GM19455 (cell line): ENCODE measurements at regions not wholly inside any gene's neighbourhood (a gene's known extent, or its start where the extent isn't known, plus 50 kb on each side); places are given as distances from the start of the nearest gene placed in this dataset.
"Not testable (repeated sequence)": the region's sequence is repeated elsewhere in the genome, so short reads cannot be mapped to it uniquely, and the experiment has no call there.

Experiments used
- ATAC-seq: cut with Tn5 transposase; IDR thresholded peaks from one replicate; pipeline ENCODE4 v1.9.1; 2021; ENCODE audit not compliant: unreplicated experiment

DNA sequence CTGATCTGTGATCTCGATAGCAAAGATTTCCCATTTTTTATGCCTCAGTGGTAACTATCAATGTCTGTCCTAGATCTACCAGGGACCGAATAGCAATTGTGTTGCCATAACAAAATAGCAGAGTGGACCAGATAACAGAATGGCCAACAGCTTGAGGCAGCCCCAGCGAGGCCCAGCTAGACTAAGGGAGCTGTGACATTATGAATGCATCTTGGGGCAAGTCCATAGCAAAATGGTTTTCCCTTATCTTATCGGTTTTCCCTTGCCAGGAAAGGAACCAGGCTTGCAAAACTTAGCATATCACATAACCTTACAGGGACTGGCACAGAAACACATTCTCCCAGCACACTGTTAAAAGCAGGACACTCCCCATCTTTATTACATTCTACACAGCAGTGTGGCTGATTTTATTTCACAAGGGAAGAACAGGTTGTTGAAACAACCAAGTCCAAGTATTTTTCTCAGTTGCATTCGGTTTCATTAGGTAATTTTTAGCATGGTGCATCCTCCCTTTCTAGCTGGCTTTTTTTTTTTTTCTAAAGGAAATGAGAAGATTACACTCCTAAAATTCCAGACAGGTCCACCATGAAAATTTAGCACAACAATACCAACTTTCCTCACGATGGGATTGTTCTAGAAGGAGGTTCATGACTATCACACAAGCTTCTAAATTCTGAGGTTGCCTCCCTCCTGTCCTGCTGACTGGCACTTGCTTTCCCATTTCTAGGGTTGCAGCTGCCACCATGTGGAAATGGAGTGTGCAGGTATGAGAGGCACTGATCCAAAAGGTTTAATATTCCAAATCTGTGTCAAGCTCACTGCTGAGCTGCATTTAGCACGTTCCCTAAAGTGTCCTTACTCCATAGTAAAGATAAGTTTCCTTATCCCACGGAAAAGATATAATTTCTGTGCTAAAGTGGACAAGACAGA lies 97.0 kb upstream of the SLC35G4 start:
- ATAC-seq: peak; percentile 2

DNA sequence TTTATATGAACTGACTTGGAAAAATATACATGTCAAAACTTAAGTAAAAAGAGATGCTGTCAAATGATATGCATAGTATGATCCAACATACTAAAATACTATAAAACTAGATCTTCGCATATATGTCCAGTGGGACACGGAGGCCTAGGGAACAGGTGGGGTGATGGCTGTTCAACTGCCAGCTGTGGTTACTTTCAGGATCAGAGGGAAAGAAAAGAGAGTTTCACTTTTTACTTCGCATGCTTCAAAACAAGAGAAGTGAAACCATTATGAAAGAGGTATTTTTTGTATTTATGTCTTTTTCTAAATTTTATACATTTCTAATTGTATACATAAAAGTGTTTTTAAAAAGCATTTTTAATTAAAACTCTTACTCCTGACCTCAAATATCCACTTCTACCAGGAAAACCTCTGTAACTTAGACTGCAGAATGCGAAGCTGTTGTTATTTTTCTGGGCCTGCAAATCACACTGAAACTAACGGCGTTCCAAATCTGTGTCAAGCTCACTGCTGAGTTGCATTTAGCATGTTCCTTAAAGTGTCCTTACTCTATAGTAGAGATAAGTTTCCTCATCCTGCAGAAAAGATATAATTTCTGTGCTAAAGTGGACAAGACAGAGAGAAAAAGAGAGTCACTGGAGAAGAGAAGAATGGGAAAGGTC lies 97.8 kb upstream of the SLC35G4 start:
- peak; percentile 85 for ATAC-seq

DNA sequence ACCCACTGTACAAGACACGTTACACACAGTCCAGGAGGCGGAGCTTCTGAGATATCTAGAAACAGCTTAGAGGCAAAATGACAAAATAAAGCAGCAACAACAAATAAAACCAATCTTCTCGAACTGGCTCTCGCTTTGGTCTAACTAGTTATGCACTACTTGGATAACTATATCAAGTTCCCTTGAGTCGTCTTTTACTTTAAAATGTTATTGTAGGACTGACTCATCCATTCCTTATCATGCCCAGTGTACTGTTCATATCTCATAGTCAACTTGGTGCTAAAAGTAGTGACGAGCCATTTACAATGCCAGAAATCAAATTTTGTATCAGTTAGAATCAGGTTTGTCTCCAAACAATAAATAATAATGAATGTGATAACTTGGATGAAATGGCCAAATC lies 102.5 kb upstream of the SLC35G4 start:
- no peak for ATAC-seq

DNA sequence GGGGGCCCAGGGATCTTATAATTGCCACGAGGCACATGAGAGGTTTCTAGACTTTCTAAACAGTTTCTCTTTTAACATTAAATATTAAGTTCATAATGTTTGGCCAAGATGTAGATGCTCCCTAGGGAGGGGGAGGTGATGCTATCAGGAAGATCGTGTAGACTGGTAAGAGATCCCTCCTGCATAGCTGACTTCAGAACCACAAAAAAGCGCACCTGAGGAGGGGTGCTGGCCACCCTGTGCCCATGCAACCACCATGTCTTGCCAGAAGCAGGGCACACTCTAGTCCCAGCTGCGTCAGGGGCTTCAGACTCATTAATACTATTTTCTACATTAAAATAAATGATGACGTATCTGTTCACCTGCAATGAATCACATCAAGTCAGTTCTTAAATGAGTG lies 103.4 kb upstream of the SLC35G4 start:
- ATAC-seq: no peak

DNA sequence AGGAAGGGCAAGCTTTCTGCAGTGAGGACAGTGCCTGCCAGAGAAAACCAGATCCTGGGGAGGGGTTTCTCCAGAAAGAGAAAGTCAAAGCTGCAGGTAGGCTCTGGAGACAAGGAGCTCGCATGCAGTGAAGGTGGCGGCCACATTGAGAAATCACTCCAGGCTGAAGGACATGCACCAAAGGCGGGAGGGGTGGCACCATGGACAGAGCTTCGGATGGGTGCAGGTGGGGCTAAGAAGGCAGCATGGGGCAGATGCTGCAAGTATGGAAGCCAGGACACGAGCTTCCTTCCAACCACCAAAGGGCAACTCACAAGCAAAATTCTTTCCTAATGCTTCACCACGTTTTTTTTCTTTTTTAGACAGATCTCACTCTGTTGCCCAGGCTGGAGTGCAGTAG lies 104.4 kb upstream of the SLC35G4 start:
- no peak for ATAC-seq

DNA sequence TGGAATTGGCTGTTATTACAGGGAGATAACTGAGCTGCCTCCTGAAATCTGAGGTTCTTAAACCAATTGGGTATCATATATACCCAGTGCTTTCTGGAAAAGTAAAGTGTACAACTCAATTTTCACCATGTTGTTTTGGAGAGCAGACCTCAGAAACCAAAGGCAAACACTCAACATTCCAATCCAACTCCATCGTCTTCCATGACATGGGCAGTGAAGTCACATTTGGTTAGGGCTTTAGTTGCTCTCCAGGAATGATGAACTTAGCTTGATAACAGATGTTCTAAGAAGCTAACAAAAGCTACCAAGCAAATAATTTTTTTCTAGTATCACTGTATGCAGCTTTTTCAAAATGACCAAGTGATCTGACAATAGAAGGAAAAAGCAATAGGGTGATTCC lies 107.0 kb upstream of the SLC35G4 start:
- no peak for ATAC-seq

DNA sequence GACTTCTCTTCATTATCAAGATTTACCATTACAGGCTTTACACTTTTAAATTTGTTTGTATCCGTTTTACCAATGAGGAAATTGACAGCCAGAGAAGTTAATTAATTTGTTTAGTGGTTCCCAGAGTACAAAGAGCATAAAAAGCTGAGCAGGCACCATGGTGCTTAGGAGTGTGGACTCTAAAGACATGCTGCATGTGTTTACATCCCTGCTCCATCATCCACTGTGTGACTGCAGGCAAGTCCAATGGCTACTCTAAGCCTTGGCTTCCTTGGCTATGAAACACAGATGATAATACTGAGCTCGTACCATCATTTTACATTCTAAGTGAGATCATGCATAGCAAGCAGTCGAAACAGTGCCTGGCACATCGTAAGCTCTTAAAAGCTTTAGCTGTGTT lies 108.0 kb upstream of the SLC35G4 start:
- ATAC-seq: no peak

DNA sequence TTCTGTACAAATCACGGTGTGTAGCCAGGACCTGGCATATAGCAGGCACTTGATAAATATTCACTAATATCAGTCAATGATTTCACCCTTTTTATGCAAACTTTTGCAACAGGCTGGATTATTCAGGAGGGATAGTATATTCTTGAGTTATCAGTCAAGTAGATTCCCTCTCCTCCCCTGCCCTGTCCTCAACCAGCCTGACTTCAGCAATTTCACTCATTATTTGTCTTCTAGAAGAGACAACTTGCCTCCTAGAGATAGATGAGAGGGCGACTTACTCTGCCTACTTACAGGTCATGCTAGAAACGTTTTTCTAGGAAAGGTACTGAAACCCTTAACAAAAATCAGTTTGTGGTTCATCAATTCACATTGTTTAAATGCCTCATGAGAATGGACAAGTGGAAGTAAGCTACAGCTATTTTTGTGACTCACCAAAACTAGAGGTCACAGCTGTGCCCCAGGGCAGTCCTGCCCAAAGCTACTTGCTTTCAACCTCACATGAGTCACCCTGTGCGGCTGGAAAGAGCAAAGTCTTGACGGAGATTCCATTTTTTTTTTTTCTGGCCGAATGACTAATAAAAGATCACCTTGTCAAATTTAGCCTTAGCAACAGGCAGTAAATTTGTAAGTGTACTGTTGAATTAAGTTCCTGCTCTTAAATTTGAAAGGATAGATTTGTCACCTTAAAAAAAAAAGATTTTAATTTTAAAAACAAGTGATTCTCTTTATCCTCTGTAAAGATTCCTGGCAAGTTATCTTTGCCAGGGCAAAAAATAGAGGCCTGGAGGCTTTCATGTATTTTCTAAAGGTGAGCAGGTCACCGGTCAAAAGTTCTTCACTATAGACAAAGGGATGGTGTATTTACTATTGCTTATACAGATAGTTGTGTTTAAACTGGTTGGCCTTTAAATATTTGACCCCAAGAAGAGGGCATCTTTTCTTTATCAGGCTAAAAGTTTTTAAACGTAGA lies 109.0 kb upstream of the SLC35G4 start:
- peak; percentile 84 for ATAC-seq

DNA sequence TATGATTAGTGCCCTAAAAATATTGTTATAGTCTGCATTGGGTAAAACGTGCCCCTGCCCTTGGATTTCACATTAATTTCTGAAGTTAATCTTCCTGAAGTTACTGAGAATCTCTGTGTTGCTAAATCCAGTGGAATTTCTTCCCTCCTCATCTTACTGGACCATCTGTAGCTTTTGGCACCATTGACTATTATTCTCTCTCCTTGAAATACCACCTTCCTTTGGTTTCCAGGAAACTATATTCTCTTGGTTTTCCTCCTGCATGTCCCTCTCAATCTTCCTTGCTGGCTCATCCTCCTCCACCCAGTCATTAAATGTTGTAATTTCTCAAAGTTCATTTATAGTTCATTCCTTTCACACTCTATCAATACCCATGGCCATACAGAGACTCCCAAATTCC lies 110.6 kb upstream of the SLC35G4 start:
- no peak for ATAC-seq

DNA sequence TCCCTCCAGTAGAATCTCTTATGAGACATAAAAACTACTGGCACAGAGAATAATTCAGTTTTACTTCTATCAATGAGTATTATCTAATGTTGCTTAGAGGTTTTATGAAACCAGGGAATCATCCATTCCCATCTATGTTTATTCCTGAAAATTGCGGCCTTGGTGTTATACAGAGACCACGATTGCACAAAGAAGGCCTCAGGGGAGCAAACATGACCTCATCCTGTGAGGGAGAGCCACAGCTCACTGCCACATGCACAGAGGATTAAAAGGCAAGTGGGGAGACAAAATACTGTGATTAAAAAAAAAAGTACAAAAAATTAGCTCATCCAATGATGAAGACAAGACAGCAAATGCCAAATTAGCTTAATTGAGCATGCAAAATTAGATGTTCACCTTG lies 111.8 kb upstream of the SLC35G4 start:
- no peak for ATAC-seq

DNA sequence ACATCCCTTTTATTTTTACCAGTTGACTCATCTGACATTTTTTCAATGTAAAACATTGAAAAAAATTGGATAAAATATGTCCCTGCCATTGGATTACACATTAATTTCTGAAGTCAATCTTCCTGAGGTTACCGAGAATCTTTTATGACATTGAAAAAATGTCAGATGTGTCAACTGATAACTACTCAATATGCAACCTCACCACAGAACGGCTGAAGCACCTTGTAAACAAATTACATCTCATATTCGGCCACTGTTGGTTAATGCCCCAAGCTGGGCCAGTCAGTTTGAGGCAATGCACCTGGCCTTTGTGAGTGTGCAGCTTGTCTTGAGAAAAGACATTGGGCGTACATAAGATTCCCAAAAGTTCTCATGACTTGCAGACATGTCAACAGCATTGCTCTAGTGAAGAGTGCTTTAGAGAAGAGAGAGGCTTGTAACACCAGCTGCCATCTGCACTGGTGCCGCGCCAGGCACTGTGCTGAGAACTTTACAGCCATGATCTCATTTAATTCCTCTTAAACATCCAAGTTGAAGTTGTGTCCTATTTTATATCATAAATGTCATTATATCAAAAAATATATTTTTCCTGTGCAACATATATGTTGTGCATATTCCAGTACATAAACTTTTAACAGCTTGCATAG lies 112.7 kb upstream of the SLC35G4 start:
- ATAC-seq: no peak

DNA sequence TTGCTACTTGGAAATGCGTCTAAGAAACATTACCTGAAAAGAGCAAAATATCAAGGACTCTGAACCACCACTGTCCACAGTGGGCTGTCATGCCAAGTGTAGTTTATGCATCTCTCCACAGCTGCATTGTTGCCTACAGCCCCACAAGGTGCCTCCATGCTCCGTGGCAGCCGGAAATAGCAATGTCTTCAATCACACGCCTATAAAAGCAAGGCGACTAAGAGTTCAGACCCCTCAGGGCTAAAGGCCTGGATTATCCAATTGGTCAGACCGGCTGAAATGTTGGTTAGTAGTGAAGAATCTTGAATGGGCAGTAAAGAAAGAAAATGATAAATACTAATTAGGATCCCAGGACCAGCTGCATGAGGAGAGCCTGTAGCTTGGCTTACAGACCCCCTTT lies 114.0 kb upstream of the SLC35G4 start:
- no peak for ATAC-seq

DNA sequence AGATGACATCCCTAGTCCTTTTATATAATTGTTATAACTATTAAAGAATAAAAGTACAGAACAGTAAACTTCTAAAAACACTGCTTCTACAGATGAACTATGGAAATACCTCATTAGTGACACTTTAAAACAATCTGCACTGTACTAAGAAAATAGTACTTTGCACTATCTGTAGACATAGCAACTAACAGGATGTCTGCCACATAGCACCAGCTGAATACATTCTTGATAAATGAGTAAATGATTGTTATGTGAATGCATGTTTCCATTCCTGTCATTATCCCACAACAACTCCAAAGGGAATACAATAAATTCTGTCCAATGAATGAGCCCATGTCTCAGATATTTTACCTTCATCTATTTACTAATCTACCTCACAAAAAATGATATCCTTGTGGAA lies 115.3 kb upstream of the SLC35G4 start:
- no peak for ATAC-seq

DNA sequence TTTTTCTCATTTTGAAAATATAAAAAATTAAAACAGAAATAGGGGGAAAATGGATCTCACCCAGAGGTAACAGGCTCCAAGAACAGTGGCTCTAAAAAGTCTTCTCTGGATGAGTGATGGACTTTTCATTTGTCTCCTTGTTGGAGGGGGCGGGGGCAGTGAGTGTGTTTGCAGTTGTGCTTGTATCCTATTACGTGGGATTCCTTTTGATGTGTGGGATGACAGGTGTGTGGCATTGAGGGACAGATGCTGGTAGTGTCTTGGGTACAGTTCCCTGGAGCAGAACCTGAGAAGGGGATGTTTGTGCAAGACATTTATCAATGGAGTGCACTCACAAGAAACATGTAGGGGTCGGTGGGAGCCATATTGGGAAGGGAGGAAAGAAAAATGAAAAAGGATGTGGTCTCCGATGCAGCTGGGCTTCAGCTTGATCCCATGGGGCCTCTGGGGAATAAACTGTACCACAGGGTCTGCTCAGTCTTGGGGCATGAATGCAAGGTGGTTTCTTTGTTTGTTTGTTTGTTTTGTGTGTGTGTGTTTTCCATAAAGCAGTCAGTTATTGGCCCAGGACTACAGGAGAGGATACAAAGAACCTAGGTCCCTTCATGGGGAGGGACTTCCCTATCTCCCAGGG lies 120.0 kb upstream of the SLC35G4 start:
- ATAC-seq: no peak

DNA sequence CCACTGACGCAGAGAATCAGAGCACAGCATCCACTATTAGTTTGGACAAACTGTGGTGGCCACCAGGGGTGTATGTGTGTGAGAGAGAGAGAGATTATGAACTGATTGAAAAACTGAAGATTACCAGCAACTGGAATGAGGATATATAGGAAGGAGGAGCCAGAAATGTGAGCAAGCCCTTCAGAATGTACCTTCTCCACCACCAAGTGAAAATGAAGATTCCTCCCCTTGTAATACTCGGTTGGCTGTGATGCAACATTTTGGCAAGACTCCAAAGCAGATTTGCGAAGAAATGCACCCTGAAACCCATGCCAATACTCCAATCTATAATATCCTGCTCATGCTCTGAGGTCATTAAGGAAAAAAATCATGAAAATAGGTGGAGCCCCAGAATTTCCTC lies 121.2 kb upstream of the SLC35G4 start:
- no peak for ATAC-seq

DNA sequence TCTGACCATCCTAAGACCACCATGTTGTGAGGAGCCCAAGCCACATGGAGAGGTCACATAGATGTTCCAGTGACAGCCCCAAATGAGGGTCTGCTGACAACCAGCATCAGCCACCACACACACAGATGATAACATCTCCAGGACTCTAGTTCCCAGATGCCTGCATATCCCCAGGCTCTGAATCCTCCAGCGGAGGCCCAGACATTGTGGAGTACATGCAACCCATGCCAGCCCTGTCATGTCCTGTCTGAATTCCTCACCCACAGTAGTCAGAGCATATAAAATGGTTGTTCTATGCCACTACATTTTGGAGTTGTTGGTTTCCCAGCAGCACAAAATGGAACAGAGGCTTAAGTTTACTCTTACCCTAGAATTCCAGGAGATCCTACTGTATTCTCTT lies 122.0 kb upstream of the SLC35G4 start:
- ATAC-seq: no peak

DNA sequence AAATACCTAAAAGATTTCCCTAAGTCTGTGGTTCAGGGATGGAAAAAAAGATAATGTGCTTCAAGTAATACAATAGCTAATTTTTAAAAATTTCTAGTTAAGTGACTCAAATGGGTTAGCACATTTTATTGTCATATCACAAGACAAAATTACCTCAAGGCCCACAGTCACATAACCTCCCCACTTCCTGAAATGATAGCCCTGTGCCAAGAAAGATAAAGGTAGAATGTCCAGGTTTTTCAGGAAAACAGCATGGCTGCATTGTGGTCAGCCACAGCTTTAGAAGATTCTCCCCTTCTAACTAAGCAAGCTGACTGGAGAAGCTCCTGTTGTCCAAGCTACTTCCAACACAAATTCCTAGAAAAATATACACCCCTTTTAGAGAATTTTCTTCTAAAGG lies 127.1 kb upstream of the SLC35G4 start:
- no peak for ATAC-seq

DNA sequence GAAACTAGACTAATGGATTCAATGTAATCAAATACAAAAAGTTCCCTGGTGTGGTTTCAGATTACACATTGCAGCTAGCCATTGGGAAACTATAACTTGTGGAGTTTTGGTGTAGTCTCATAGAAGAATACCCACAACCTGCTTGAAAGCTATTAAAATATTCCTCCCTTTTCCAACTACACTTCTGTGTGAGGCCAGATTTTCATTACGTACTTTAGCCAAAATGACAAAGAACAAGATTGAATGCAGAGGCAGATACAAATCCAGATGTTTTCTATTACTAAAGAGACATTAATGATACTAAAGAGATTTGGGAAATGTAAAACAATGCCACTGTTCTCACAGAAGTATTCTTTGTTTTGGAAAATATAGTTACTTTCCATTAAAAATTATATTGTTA lies 128.7 kb upstream of the SLC35G4 start:
- ATAC-seq: no peak

DNA sequence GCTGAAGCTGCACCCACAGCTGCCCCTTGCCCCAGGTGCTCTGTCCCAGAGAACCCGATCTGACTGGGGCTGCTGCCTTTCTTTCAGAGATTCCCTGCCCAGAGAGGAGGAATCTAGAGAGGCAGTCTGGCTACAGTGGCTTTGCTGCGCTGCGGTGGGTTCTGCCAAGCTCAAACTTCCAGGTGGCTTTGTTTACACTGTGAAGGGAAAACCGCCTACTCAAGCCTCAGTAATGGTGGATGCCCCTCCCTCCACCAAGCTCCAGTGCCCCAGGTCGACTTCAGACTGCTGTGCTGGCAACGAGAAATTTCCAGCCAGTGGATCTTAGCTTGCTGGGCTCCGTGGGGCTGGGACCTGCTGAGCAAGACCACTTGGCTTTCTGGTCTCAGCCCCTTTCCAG lies 130.4 kb upstream of the SLC35G4 start:
- not testable (repeated sequence) for ATAC-seq

DNA sequence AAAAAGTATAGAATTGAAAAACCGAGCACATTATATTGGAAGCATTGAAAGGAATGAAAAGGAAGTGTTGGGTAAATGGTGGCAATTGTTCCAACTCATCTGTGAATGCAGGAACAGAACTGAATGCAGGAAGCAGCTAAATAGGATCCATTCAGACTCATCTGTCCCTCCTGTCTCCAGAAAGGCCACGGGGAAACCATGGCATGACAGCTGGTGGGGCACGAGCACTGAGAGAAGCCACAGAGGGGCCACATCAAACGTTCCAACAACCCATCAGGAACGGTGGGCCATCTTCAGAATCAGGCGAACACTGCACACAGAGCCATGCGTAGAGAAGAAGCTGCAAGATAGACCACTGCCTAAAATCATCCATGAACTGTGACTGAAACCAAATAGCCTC lies 138.5 kb upstream of the SLC35G4 start:
- no peak for ATAC-seq
